GM12878 (cell line): ENCODE measurements at regions not wholly inside any gene's neighbourhood (a gene's known extent, or its start where the extent isn't known, plus 50 kb on each side); places are given as distances from the start of the nearest gene placed in this dataset.

Source experiments
- ATAC-seq: fragments of 200-7000 bp; cut with Tn5 transposase; 3 replicates; pipeline ENCODE4 v1.9.1; 2020; ENCODE audit warnings: mild to moderate bottlenecking, moderate library complexity
- BruUV-seq: library from RNA; stranded (reverse); fragments of 400-500 nt; replicated peaks from 2 replicates; lab custom pipeline; 2021; lab: Mats Ljungman, UMichigan
- CTCF ChIA-PET: fragments of 300-600 bp; sonication (Branson Sonifier 250); formaldehyde crosslinking; extraction: SDS; loops from one replicate; lab custom pipeline; 2021; ENCODE audit warnings: inconsistent platforms; lab: Yijun Ruan, JAX
- POLR2A ChIA-PET: fragments of 350-600 bp; formaldehyde crosslinking; extraction: SDS; loops from one replicate; lab custom pipeline; 2021; ENCODE audit warnings: inconsistent platforms; lab: Charles Lee
- RAD21 ChIA-PET: fragments of 300-600 bp; sonication (Branson Sonifier 250); formaldehyde crosslinking; loops from one replicate; lab custom pipeline; 2023; ENCODE audit warnings: antibody characterized with exemption; ENCODE audit not compliant: unreplicated experiment; lab: Charles Lee
- SMC1A ChIA-PET: fragments of 300-600 bp; sonication (Branson Sonifier 250); formaldehyde crosslinking; loops from one replicate; lab custom pipeline; 2023; ENCODE audit not compliant: unreplicated experiment, uncharacterized antibody; lab: Charles Lee
- DNase-seq: peaks from one replicate; pipeline ENCODE4 v3.0.0-alpha.2; 2011; ENCODE audit warnings: low read depth, low spot score
- FAIRE-seq: peaks from 3 replicates; lab custom pipeline; 2011; peaks lifted over from hg19 to GRCh38; lab: Jason Lieb, UNC
- H2AFZ ChIP-seq: 2 replicates; pipeline ENCODE4 v1.6.0; 2011; ENCODE audit warnings: low read depth, low read length, control low read depth; ENCODE audit not compliant: control insufficient read depth
- H3K27ac ChIP-seq: 2 replicates; pipeline ENCODE4 v1.5.1; 2011; ENCODE audit warnings: control low read depth; ENCODE audit not compliant: control insufficient read depth, insufficient read depth
- H3K27me3 ChIP-seq, 2 experiments: replicated peaks in 1 of 2; 2 replicates each; pipeline versions ENCODE4 v1.6.0 to v1.6.1; 2011; ENCODE audit warnings: low read length in 1 of 2; ENCODE audit not compliant: control insufficient read depth in 2 of 2, insufficient read depth in 2 of 2
- H3K36me3 ChIP-seq, 2 experiments: 2 replicates each; pipeline ENCODE4 v1.5.1; 2011; ENCODE audit warnings: low read length in 1 of 2; ENCODE audit not compliant: control insufficient read depth in 2 of 2, insufficient read depth in 2 of 2
- H3K4me1 ChIP-seq: 2 replicates; pipeline ENCODE4 v1.6.1; 2011; ENCODE audit warnings: mild to moderate bottlenecking, low read length, moderate library complexity, mixed read lengths; ENCODE audit not compliant: control insufficient read depth, insufficient read depth
- H3K4me2 ChIP-seq: 2 replicates; pipeline ENCODE4 v1.6.0; 2011; ENCODE audit warnings: control low read depth; ENCODE audit not compliant: control insufficient read depth, insufficient read depth
- H3K4me3 ChIP-seq: fragments of 200-600 bp; sonication (generic); 2 replicates; pipeline ENCODE4 v1.5.1; 2016
- H3K79me2 ChIP-seq: 2 replicates; pipeline ENCODE4 v1.6.0; 2011; ENCODE audit warnings: low read length; ENCODE audit not compliant: control insufficient read depth, insufficient read depth
- H3K9ac ChIP-seq: 2 replicates; pipeline ENCODE4 v1.8.0; 2011; ENCODE audit warnings: low read length, control low read depth, mixed read lengths; ENCODE audit not compliant: control insufficient read depth, insufficient read depth
- H3K9me3 ChIP-seq: replicated peaks from 3 replicates; pipeline ENCODE4 v1.5.1; 2011; ENCODE audit warnings: mild to moderate bottlenecking, low read length; ENCODE audit not compliant: control insufficient read depth, insufficient read depth
- H4K20me1 ChIP-seq: 2 replicates; pipeline ENCODE4 v1.6.0; 2011; ENCODE audit not compliant: control insufficient read depth, insufficient read depth
- CBX5 ChIP-seq: sonication (generic); IDR thresholded peaks from 2 replicates; pipeline ENCODE4 v1.6.1; 2016; ENCODE audit warnings: low read depth, moderate library complexity, mild to moderate bottlenecking, inconsistent platforms
- ETV6 ChIP-seq, 2 experiments: fragments of 450-650 bp in 1 of 2; IDR thresholded peaks in 1 of 2; conservative IDR thresholded peaks in 1 of 2; 2 replicates each; pipeline ENCODE4 v1.6.1; 2014; ENCODE audit warnings: antibody characterized with exemption in 1 of 2, borderline replicate concordance in 1 of 2, low read depth in 1 of 2, mild to moderate bottlenecking in 1 of 2, moderate library complexity in 1 of 2
- NR2C2 ChIP-seq: IDR thresholded peaks from 2 replicates; pipeline ENCODE4 v1.6.1; 2011; ENCODE audit warnings: borderline replicate concordance, low read depth; ENCODE audit not compliant: control insufficient read depth, insufficient read length
- NRF1 ChIP-seq: conservative IDR thresholded peaks from 2 replicates; pipeline ENCODE4 v1.6.1; 2011; ENCODE audit warnings: mild to moderate bottlenecking, low read depth, low read length, improper control_type of control experiment
- PKNOX1 ChIP-seq: fragments of 450-650 bp; IDR thresholded peaks from 2 replicates; pipeline ENCODE4 v1.6.1; 2016; ENCODE audit warnings: mild to moderate bottlenecking
- POLR2AphosphoS2 ChIP-seq: IDR thresholded peaks from 2 replicates; pipeline ENCODE4 v1.6.1; 2011; ENCODE audit warnings: low read depth, mild to moderate bottlenecking, low read length, improper control_type of control experiment, moderate library complexity
- ZNF24 ChIP-seq: fragments of 450-650 bp; IDR thresholded peaks from 2 replicates; pipeline ENCODE4 v1.6.1; 2017; ENCODE audit warnings: antibody characterized with exemption, mild to moderate bottlenecking
- ZNF274 ChIP-seq: IDR thresholded peaks from one replicate; pipeline ENCODE4 v1.8.0; 2011; ENCODE audit not compliant: insufficient read length, insufficient read depth
- WGBS: methylation state at CpG from one replicate; pipeline ENCODE4 v1.1.6; 2016; ENCODE audit warnings: low lambda C conversion rate; ENCODE audit not compliant: insufficient replicate concordance, insufficient coverage; ENCODE audit errors: missing lambda C conversion rate; 5-methylcytosine and 5-hydroxymethylcytosine counted together
- in situ Hi-C: fragments of 300-500 bp; cut with MboI; formaldehyde crosslinking; loops from 9 replicates; pipeline ENCODE4 v1.14.3; 2018; ENCODE audit warnings: mixed read lengths
- intact Hi-C: fragments of 100-400 bp; cut with micrococcal nuclease; formaldehyde crosslinking; loops from one replicate; pipeline ENCODE4 v1.14.2; 2022; ENCODE audit not compliant: unreplicated experiment
- TF ChIP-seq, protein P1 (sequence below): fragments of 450-650 bp; formaldehyde crosslinking; IDR thresholded peaks from 2 replicates; pipeline ENCODE4 v1.4.0; 2020; ENCODE audit warnings: mild to moderate bottlenecking, moderate library complexity

- ChIA-PET CTCF (no interaction called here), RAD21 (no interaction called here), SMC1A (no interaction called here)
- Histone ChIP-seq H3K9me3 (no peaks in the 10 kb centered on the region), H4K20me1 (no peaks in the 10 kb centered on the region), H3K4me3 (no peak overlapping the region), H2AFZ (no peak overlapping the region), H3K27me3 (no peaks in the 10 kb centered on the region), H3K36me3 (no peaks in the 10 kb centered on the region), H3K4me2 (no peak overlapping the region), H3K79me2 (no peaks in the 10 kb centered on the region), H3K4me1 (no peaks in the 10 kb centered on the region)
- in situ Hi-C loops, result no loop called here
- intact Hi-C loops, result no loop called here
- ATAC-seq, result no peak
- BruUV-seq, result no TSS peak
- DNase-seq, result no peak
- TF ChIP-seq NRF1, result no peak
- TF ChIP-seq POLR2AphosphoS2, result no peak
- TF ChIP-seq, protein P1, sequence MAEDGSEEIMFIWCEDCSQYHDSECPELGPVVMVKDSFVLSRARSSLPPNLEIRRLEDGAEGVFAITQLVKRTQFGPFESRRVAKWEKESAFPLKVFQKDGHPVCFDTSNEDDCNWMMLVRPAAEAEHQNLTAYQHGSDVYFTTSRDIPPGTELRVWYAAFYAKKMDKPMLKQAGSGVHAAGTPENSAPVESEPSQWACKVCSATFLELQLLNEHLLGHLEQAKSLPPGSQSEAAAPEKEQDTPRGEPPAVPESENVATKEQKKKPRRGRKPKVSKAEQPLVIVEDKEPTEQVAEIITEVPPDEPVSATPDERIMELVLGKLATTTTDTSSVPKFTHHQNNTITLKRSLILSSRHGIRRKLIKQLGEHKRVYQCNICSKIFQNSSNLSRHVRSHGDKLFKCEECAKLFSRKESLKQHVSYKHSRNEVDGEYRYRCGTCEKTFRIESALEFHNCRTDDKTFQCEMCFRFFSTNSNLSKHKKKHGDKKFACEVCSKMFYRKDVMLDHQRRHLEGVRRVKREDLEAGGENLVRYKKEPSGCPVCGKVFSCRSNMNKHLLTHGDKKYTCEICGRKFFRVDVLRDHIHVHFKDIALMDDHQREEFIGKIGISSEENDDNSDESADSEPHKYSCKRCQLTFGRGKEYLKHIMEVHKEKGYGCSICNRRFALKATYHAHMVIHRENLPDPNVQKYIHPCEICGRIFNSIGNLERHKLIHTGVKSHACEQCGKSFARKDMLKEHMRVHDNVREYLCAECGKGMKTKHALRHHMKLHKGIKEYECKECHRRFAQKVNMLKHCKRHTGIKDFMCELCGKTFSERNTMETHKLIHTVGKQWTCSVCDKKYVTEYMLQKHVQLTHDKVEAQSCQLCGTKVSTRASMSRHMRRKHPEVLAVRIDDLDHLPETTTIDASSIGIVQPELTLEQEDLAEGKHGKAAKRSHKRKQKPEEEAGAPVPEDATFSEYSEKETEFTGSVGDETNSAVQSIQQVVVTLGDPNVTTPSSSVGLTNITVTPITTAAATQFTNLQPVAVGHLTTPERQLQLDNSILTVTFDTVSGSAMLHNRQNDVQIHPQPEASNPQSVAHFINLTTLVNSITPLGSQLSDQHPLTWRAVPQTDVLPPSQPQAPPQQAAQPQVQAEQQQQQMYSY, result no peak
- TF ChIP-seq ZNF24, result no peak
- TF ChIP-seq, all 136 proteins: peak for 0
- FAIRE-seq, result no peak
- Histone ChIP-seq H3K27ac (no peak overlapping the region), H3K9ac (no peak overlapping the region)
- POLR2A ChIA-PET, result no interaction called here
Observed at GRCh38 chr18:65547046-65547445, 203.8 kb upstream of the CDH7 start.

GRCh38 chr18:65544701-65545100, 206.1 kb upstream of the CDH7 start:
- intact Hi-C loops, result no loop called here
- DNase-seq (no peak), FAIRE-seq (no peak), ATAC-seq (no peak)
- no peaks in the 10 kb centered on the region for H3K4me1 ChIP-seq
- H4K20me1 ChIP-seq, result no peaks in the 10 kb centered on the region
- H3K4me2 ChIP-seq, result no peak overlapping the region
- H3K27ac ChIP-seq, result no peak overlapping the region
- H3K9me3 ChIP-seq, result no peaks in the 10 kb centered on the region
- no peak overlapping the region for H3K9ac ChIP-seq
- ChIA-PET CTCF (no interaction called here), SMC1A (no interaction called here), RAD21 (no interaction called here), POLR2A (no interaction called here)
- no peaks in the 10 kb centered on the region for H3K27me3 ChIP-seq
- H3K36me3 ChIP-seq, result no peaks in the 10 kb centered on the region
- H3K4me3 ChIP-seq, result no peak overlapping the region
- H2AFZ ChIP-seq, result no peak overlapping the region
- H3K79me2 ChIP-seq, result no peaks in the 10 kb centered on the region
- in situ Hi-C loops, result no loop called here
- WGBS, result 69% methylated on average over 6 of the region's 6 CpGs
- no TSS peak for BruUV-seq
- TF ChIP-seq PKNOX1 (no peak), CBX5 (no peak), NR2C2 (no peak), ETV6 (conservative IDR thresholded peaks at IDR 0.05 in 1 of 2, IDR thresholded peaks at IDR 0.05 in 1 of 2; ENCODE audit: borderline replicate concordance in 1 of 2, low read depth in 1 of 2) (no peak), ZNF274 (no peak)
- TF ChIP-seq, protein P1, result no peak
